IMR-90 (cell line): ENCODE measurements at regions not wholly inside any gene's neighbourhood (a gene's known extent, or its start where the extent isn't known, plus 50 kb on each side); places are given as distances from the start of the nearest gene placed in this dataset.

Experiments used
- CEBPB ChIP-seq: IDR thresholded peaks from 2 replicates; pipeline ENCODE4 v1.6.1; 2012; ENCODE audit warnings: low read depth, low read length, improper control_type of control experiment
- CHD1 ChIP-seq: IDR thresholded peaks from 2 replicates; pipeline ENCODE4 v1.6.1; 2012; ENCODE audit warnings: low read depth, low read length, improper control_type of control experiment
- MAFK ChIP-seq: IDR thresholded peaks from 2 replicates; pipeline ENCODE4 v1.6.1; 2012; ENCODE audit warnings: low read depth, low read length, improper control_type of control experiment
- MAZ ChIP-seq: IDR thresholded peaks from 2 replicates; pipeline ENCODE4 v1.6.1; 2012; ENCODE audit warnings: low read depth, mild to moderate bottlenecking, low read length, improper control_type of control experiment, moderate library complexity, borderline replicate concordance
- MXI1 ChIP-seq: IDR thresholded peaks from 2 replicates; pipeline ENCODE4 v1.6.1; 2012; ENCODE audit warnings: low read depth, mild to moderate bottlenecking, low read length, moderate library complexity, borderline replicate concordance
- NFE2L2 ChIP-seq: fragments of 150-350 bp; IDR thresholded peaks from 2 replicates; pipeline ENCODE4 v1.6.1; 2016; ENCODE audit warnings: low read depth, mild to moderate bottlenecking, low read length
- POLR2A ChIP-seq: IDR thresholded peaks from 2 replicates; pipeline ENCODE4 v1.6.1; 2012; ENCODE audit warnings: mild to moderate bottlenecking, low read depth, low read length
- RAD21 ChIP-seq: IDR thresholded peaks from 2 replicates; pipeline ENCODE4 v1.6.1; 2012; ENCODE audit warnings: low read length, improper control_type of control experiment
- RCOR1 ChIP-seq: IDR thresholded peaks from 2 replicates; pipeline ENCODE4 v1.6.1; 2012; ENCODE audit warnings: mild to moderate bottlenecking, low read length, improper control_type of control experiment; ENCODE audit not compliant: insufficient replicate concordance
- RFX5 ChIP-seq: IDR thresholded peaks from 2 replicates; pipeline ENCODE4 v1.8.0; 2012; ENCODE audit warnings: low read depth, mild to moderate bottlenecking, low read length, moderate library complexity
- SMC3 ChIP-seq: fragments of 150-350 bp; IDR thresholded peaks from 2 replicates; pipeline ENCODE4 v1.6.1; 2016; ENCODE audit warnings: low read depth, mild to moderate bottlenecking, antibody characterized with exemption, low read length, moderate library complexity
- TF ChIP-seq, protein P1 (sequence below): fragments of 150-350 bp; IDR thresholded peaks from 2 replicates; pipeline ENCODE4 v1.6.1; 2016; ENCODE audit warnings: low read depth, mild to moderate bottlenecking, low read length, moderate library complexity, borderline replicate concordance
- TF ChIP-seq, protein P2 (sequence below): conservative IDR thresholded peaks from 2 replicates; pipeline ENCODE4 v1.5.1; 2012; ENCODE audit warnings: mild to moderate bottlenecking, low read depth, low read length, improper control_type of control experiment
- TF ChIP-seq, protein P3 (sequence below): fragments of 150-350 bp; IDR thresholded peaks from 2 replicates; pipeline ENCODE4 v1.6.1; 2017; ENCODE audit warnings: mild to moderate bottlenecking, antibody characterized with exemption, low read length, low read depth

DNA sequence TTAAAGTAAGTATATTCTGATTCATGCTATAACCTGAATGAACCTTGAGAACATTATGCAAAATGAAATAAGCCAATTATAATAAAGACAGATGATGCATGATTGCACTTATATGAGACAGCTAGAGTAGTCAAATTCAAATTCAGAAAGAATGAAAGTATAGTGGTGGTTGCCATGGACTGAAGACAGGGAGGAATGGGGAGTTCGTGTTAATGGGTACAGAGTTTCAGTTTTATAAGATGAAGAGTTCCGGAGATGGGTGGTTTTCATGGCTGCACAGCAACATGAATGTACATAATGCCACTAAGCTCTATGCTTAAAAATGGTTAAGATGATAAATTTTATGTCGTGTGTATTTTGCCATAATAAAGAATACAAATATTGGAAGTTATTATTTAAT is 751.2 kb downstream of the TSN start:
- TF ChIP-seq, protein P1, sequence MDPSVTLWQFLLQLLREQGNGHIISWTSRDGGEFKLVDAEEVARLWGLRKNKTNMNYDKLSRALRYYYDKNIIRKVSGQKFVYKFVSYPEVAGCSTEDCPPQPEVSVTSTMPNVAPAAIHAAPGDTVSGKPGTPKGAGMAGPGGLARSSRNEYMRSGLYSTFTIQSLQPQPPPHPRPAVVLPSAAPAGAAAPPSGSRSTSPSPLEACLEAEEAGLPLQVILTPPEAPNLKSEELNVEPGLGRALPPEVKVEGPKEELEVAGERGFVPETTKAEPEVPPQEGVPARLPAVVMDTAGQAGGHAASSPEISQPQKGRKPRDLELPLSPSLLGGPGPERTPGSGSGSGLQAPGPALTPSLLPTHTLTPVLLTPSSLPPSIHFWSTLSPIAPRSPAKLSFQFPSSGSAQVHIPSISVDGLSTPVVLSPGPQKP = no peak
- TF ChIP-seq, protein P2, sequence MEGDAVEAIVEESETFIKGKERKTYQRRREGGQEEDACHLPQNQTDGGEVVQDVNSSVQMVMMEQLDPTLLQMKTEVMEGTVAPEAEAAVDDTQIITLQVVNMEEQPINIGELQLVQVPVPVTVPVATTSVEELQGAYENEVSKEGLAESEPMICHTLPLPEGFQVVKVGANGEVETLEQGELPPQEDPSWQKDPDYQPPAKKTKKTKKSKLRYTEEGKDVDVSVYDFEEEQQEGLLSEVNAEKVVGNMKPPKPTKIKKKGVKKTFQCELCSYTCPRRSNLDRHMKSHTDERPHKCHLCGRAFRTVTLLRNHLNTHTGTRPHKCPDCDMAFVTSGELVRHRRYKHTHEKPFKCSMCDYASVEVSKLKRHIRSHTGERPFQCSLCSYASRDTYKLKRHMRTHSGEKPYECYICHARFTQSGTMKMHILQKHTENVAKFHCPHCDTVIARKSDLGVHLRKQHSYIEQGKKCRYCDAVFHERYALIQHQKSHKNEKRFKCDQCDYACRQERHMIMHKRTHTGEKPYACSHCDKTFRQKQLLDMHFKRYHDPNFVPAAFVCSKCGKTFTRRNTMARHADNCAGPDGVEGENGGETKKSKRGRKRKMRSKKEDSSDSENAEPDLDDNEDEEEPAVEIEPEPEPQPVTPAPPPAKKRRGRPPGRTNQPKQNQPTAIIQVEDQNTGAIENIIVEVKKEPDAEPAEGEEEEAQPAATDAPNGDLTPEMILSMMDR = no peak
- TF ChIP-seq POLR2A (no peak), RAD21 (no peak), CEBPB (no peak), MXI1 (no peak), RFX5 (no peak), MAZ (no peak), NFE2L2 (no peak), MAFK (no peak), SMC3 (no peak), RCOR1 (no peak), CHD1 (no peak)
- TF ChIP-seq, protein P3, sequence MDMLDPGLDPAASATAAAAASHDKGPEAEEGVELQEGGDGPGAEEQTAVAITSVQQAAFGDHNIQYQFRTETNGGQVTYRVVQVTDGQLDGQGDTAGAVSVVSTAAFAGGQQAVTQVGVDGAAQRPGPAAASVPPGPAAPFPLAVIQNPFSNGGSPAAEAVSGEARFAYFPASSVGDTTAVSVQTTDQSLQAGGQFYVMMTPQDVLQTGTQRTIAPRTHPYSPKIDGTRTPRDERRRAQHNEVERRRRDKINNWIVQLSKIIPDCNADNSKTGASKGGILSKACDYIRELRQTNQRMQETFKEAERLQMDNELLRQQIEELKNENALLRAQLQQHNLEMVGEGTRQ = no peak
